GM12878 (cell line): ENCODE measurements at regions not wholly inside any gene's neighbourhood (a gene's known extent, or its start where the extent isn't known, plus 50 kb on each side); places are given as distances from the start of the nearest gene placed in this dataset.

ENCODE experiments used
- ATAC-seq: fragments of 200-7000 bp; cut with Tn5 transposase; 3 replicates; pipeline ENCODE4 v1.9.1; 2020; ENCODE audit warnings: mild to moderate bottlenecking, moderate library complexity
- BruUV-seq: library from RNA; stranded (reverse); fragments of 400-500 nt; replicated peaks from 2 replicates; lab custom pipeline; 2021; lab: Mats Ljungman, UMichigan
- CTCF ChIA-PET: fragments of 300-600 bp; sonication (Branson Sonifier 250); formaldehyde crosslinking; extraction: SDS; loops from one replicate; lab custom pipeline; 2021; ENCODE audit warnings: inconsistent platforms; lab: Yijun Ruan, JAX
- POLR2A ChIA-PET: fragments of 350-600 bp; formaldehyde crosslinking; extraction: SDS; loops from one replicate; lab custom pipeline; 2021; ENCODE audit warnings: inconsistent platforms; lab: Charles Lee
- RAD21 ChIA-PET: fragments of 300-600 bp; sonication (Branson Sonifier 250); formaldehyde crosslinking; loops from one replicate; lab custom pipeline; 2023; ENCODE audit warnings: antibody characterized with exemption; ENCODE audit not compliant: unreplicated experiment; lab: Charles Lee
- SMC1A ChIA-PET: fragments of 300-600 bp; sonication (Branson Sonifier 250); formaldehyde crosslinking; loops from one replicate; lab custom pipeline; 2023; ENCODE audit not compliant: unreplicated experiment, uncharacterized antibody; lab: Charles Lee
- DNase-seq: peaks from one replicate; pipeline ENCODE4 v3.0.0-alpha.2; 2011; ENCODE audit warnings: low read depth, low spot score
- FAIRE-seq: peaks from 3 replicates; lab custom pipeline; 2011; peaks lifted over from hg19 to GRCh38; lab: Jason Lieb, UNC
- H2AFZ ChIP-seq: 2 replicates; pipeline ENCODE4 v1.6.0; 2011; ENCODE audit warnings: low read depth, low read length, control low read depth; ENCODE audit not compliant: control insufficient read depth
- H3K27ac ChIP-seq: 2 replicates; pipeline ENCODE4 v1.5.1; 2011; ENCODE audit warnings: control low read depth; ENCODE audit not compliant: control insufficient read depth, insufficient read depth
- H3K27me3 ChIP-seq, 2 experiments: replicated peaks in 1 of 2; 2 replicates each; pipeline versions ENCODE4 v1.6.0 to v1.6.1; 2011; ENCODE audit warnings: low read length in 1 of 2; ENCODE audit not compliant: control insufficient read depth in 2 of 2, insufficient read depth in 2 of 2
- H3K36me3 ChIP-seq, 2 experiments: 2 replicates each; pipeline ENCODE4 v1.5.1; 2011; ENCODE audit warnings: low read length in 1 of 2; ENCODE audit not compliant: control insufficient read depth in 2 of 2, insufficient read depth in 2 of 2
- H3K4me1 ChIP-seq: 2 replicates; pipeline ENCODE4 v1.6.1; 2011; ENCODE audit warnings: mild to moderate bottlenecking, low read length, moderate library complexity, mixed read lengths; ENCODE audit not compliant: control insufficient read depth, insufficient read depth
- H3K4me2 ChIP-seq: 2 replicates; pipeline ENCODE4 v1.6.0; 2011; ENCODE audit warnings: control low read depth; ENCODE audit not compliant: control insufficient read depth, insufficient read depth
- H3K4me3 ChIP-seq: fragments of 200-600 bp; sonication (generic); 2 replicates; pipeline ENCODE4 v1.5.1; 2016
- H3K79me2 ChIP-seq: 2 replicates; pipeline ENCODE4 v1.6.0; 2011; ENCODE audit warnings: low read length; ENCODE audit not compliant: control insufficient read depth, insufficient read depth
- H3K9ac ChIP-seq: 2 replicates; pipeline ENCODE4 v1.8.0; 2011; ENCODE audit warnings: low read length, control low read depth, mixed read lengths; ENCODE audit not compliant: control insufficient read depth, insufficient read depth
- H3K9me3 ChIP-seq: replicated peaks from 3 replicates; pipeline ENCODE4 v1.5.1; 2011; ENCODE audit warnings: mild to moderate bottlenecking, low read length; ENCODE audit not compliant: control insufficient read depth, insufficient read depth
- H4K20me1 ChIP-seq: 2 replicates; pipeline ENCODE4 v1.6.0; 2011; ENCODE audit not compliant: control insufficient read depth, insufficient read depth
- ATF2 ChIP-seq: IDR thresholded peaks from 2 replicates; pipeline ENCODE4 v1.6.1; 2012; ENCODE audit warnings: low read length, inconsistent platforms
- ATF3 ChIP-seq: IDR thresholded peaks from 2 replicates; pipeline ENCODE4 v1.6.1; 2011; ENCODE audit warnings: low read depth, mild to moderate bottlenecking, low read length, moderate library complexity, borderline replicate concordance; ENCODE audit errors: extremely low read depth
- HDAC6 ChIP-seq: fragments of 200-600 bp; sonication (generic); IDR thresholded peaks from one replicate; pipeline ENCODE4 v1.8.0; 2017; ENCODE audit warnings: antibody characterized with exemption; ENCODE audit not compliant: unreplicated experiment
- JUNB ChIP-seq: IDR thresholded peaks from 2 replicates; pipeline ENCODE4 v1.6.1; 2016; ENCODE audit warnings: antibody characterized with exemption, mild to moderate bottlenecking
- KLF5 ChIP-seq: fragments of 450-650 bp; IDR thresholded peaks from 2 replicates; pipeline ENCODE4 v1.6.1; 2014; ENCODE audit warnings: mild to moderate bottlenecking; ENCODE audit not compliant: partially characterized antibody
- MYC ChIP-seq: IDR thresholded peaks from 2 replicates; pipeline ENCODE4 v1.6.1; 2011; ENCODE audit warnings: mild to moderate bottlenecking, low read length, moderate library complexity, inconsistent platforms; ENCODE audit not compliant: insufficient read depth, insufficient replicate concordance, insufficient read length, severe bottlenecking
- POLR2AphosphoS5 ChIP-seq: IDR thresholded peaks from 2 replicates; pipeline ENCODE4 v1.6.1; 2011; ENCODE audit warnings: mild to moderate bottlenecking, low read length, inconsistent platforms
- RAD21 ChIP-seq: IDR thresholded peaks from 2 replicates; pipeline ENCODE4 v1.6.1; 2011; ENCODE audit warnings: mild to moderate bottlenecking, low read depth, low read length, moderate library complexity; ENCODE audit not compliant: insufficient read depth
- RELB ChIP-seq: fragments of 450-650 bp; IDR thresholded peaks from 2 replicates; pipeline ENCODE4 v1.6.1; 2017; ENCODE audit warnings: low read depth, mild to moderate bottlenecking, moderate library complexity
- SUZ12 ChIP-seq: fragments of 200-600 bp; sonication (generic); IDR thresholded peaks from one replicate; pipeline ENCODE4 v1.6.1; 2018; ENCODE audit warnings: antibody characterized with exemption, mild to moderate bottlenecking; ENCODE audit not compliant: unreplicated experiment
- WGBS: methylation state at CpG from one replicate; pipeline ENCODE4 v1.1.6; 2016; ENCODE audit warnings: low lambda C conversion rate; ENCODE audit not compliant: insufficient replicate concordance, insufficient coverage; ENCODE audit errors: missing lambda C conversion rate; 5-methylcytosine and 5-hydroxymethylcytosine counted together
- in situ Hi-C: fragments of 300-500 bp; cut with MboI; formaldehyde crosslinking; loops from 9 replicates; pipeline ENCODE4 v1.14.3; 2018; ENCODE audit warnings: mixed read lengths
- intact Hi-C: fragments of 100-400 bp; cut with micrococcal nuclease; formaldehyde crosslinking; loops from one replicate; pipeline ENCODE4 v1.14.2; 2022; ENCODE audit not compliant: unreplicated experiment

- FAIRE-seq = no peak
These were observed 140.4 kb upstream of the KLHL29 start for GRCh38 chr2:23244617-23245016.

More at GRCh38 chr2:23244617-23245016, 140.4 kb upstream of the KLHL29 start:
- Histone ChIP-seq H3K4me1 (no peaks in the 10 kb centered on the region), H2AFZ (no peak overlapping the region), H3K4me2 (no peak overlapping the region), H3K27ac (no peak overlapping the region), H3K79me2 (no peaks in the 10 kb centered on the region), H3K36me3 (no peaks in the 10 kb centered on the region), H3K27me3 (peaks cover 0 to 2% of the 10 kb centered on the region in 2 experiments; a peak in 1 of 4 replicates), H3K4me3 (no peak overlapping the region), H3K9me3 (no peaks in the 10 kb centered on the region), H4K20me1 (no peaks in the 10 kb centered on the region; the same call in 1 of the 2 replicates), H3K9ac (no peak overlapping the region)
- in situ Hi-C loops = no loop called here
- TF ChIP-seq SUZ12 (no peak), RELB (no peak), ATF2 (no peak), RAD21 (no peak), ATF3 (no peak), KLF5 (no peak), MYC (no peak), HDAC6 (no peak), JUNB (no peak), POLR2AphosphoS5 (no peak)
- WGBS = 0% methylated on average over 1 of the region's 1 CpG
- intact Hi-C loops = no loop called here
- no TSS peak for BruUV-seq
- DNase-seq = no peak
- RAD21 ChIA-PET = no interaction called here
- ATAC-seq = no peak
- CTCF ChIA-PET = no interaction called here
- POLR2A ChIA-PET = no interaction called here
- SMC1A ChIA-PET = no interaction called here
